Naive thymus-derived CD4-positive, alpha-beta T cell (primary cell): ENCODE measurements at regions not wholly inside any gene's neighbourhood (a gene's known extent, or its start where the extent isn't known, plus 50 kb on each side); places are given as distances from the start of the nearest gene placed in this dataset.

Experiments
- ATAC-seq: fragments of 150-1000 bp; cut with Tn5 transposase; 2 replicates; pipeline ENCODE4 v1.10.0; 2021; ENCODE audit warnings: mild to moderate bottlenecking, moderate library complexity
- CTCF ChIA-PET: fragments of 350-600 bp; sonication (Branson Sonifier 250); formaldehyde crosslinking; loops from one replicate; lab custom pipeline; 2021; ENCODE audit warnings: antibody characterized with exemption; lab: Charles Lee
- POLR2A ChIA-PET: fragments of 350-600 bp; sonication (Branson Sonifier 250); formaldehyde crosslinking; loops from one replicate; lab custom pipeline; 2021; ENCODE audit warnings: antibody characterized with exemption, inconsistent platforms; lab: Charles Lee
- DNase-seq, 9 donors: peaks; one replicate each; pipeline versions ENCODE4 v3.0.0 to v3.0.0-alpha.2; 2020 to 2022; ENCODE audit warnings: mixed read lengths in 1 of 9
- H3K27ac ChIP-seq: one replicate; pipeline ENCODE4 v1.7.0; 2013; ENCODE audit warnings: mild to moderate bottlenecking, low read depth, low read length, moderate library complexity
- H3K27me3 ChIP-seq, 2 donors: one replicate each; pipeline ENCODE4 v1.7.0; 2013; ENCODE audit warnings: low read length in 2 of 2, mild to moderate bottlenecking in 2 of 2, moderate library complexity in 2 of 2; ENCODE audit not compliant: control insufficient read depth in 2 of 2, insufficient read depth in 2 of 2
- H3K36me3 ChIP-seq, 3 experiments: 1 replicate in 2 of 3; 2 replicates in 1 of 3; pipeline ENCODE4 v1.7.0; 2013; ENCODE audit warnings: low read length in 3 of 3, mild to moderate bottlenecking in 3 of 3, moderate library complexity in 1 of 3; ENCODE audit not compliant: insufficient read depth in 3 of 3, control insufficient read depth in 2 of 3
- H3K4me1 ChIP-seq, 2 donors: one replicate each; pipeline ENCODE4 v1.7.0; 2013; ENCODE audit warnings: low read length in 2 of 2, mild to moderate bottlenecking in 2 of 2, moderate library complexity in 1 of 2; ENCODE audit not compliant: control insufficient read depth in 2 of 2, insufficient read depth in 2 of 2
- H3K4me3 ChIP-seq: 2 replicates; pipeline ENCODE4 v1.7.0; 2013; ENCODE audit warnings: mild to moderate bottlenecking, low read length
- H3K9me3 ChIP-seq, 3 experiments: 1 replicate in 2 of 3; 2 replicates in 1 of 3; pipeline ENCODE4 v1.7.0; 2013; ENCODE audit warnings: low read length in 3 of 3; ENCODE audit not compliant: control insufficient read depth in 2 of 3
- H3K27ac Mint-ChIP-seq, 9 donors: one replicate each; pipeline ENCODE4 v1.8.0; 2020 to 2022; ENCODE audit warnings: mixed read lengths in 9 of 9, mild to moderate bottlenecking in 8 of 9, moderate library complexity in 5 of 9, inconsistent platforms in 2 of 9
- H3K27me3 Mint-ChIP-seq, 5 donors: one replicate each; pipeline ENCODE4 v1.8.0; 2021 to 2022; ENCODE audit warnings: mixed read lengths in 5 of 5, mild to moderate bottlenecking in 1 of 5
- H3K36me3 Mint-ChIP-seq, 5 donors: one replicate each; pipeline ENCODE4 v1.8.0; 2020 to 2022; ENCODE audit warnings: mixed read lengths in 5 of 5, mild to moderate bottlenecking in 3 of 5, inconsistent platforms in 1 of 5
- H3K4me1 Mint-ChIP-seq, 7 donors: one replicate each; pipeline ENCODE4 v1.8.0; 2020 to 2022; ENCODE audit warnings: mixed read lengths in 7 of 7, mild to moderate bottlenecking in 3 of 7, inconsistent platforms in 1 of 7
- H3K4me3 Mint-ChIP-seq, 10 donors: one replicate each; pipeline ENCODE4 v1.8.0; 2020 to 2022; ENCODE audit warnings: mild to moderate bottlenecking in 10 of 10, mixed read lengths in 10 of 10, moderate library complexity in 6 of 10, inconsistent platforms in 2 of 10
- H3K9me3 Mint-ChIP-seq, 11 donors: one replicate each; pipeline ENCODE4 v1.8.0; 2020 to 2022; ENCODE audit warnings: mixed read lengths in 11 of 11, mild to moderate bottlenecking in 4 of 11, inconsistent platforms in 1 of 11, moderate library complexity in 1 of 11
- intact Hi-C, 2 donors: fragments of 100-400 bp; cut with micrococcal nuclease; formaldehyde crosslinking; loops; one replicate each; pipeline ENCODE4 v1.15.1; 2023

- Mint-ChIP-seq H3K4me3 (no peak overlapping the region), H3K27me3 (peaks cover 0 to 5% (median 0%) of the 10 kb centered on the region in 5 donors), H3K27ac (no peak overlapping the region), H3K36me3 (no peaks in the 10 kb centered on the region), H3K9me3 (peaks cover 0 to 4% (median 0%) of the 10 kb centered on the region in 11 donors), H3K4me1 (no peaks in the 10 kb centered on the region)
- DNase-seq (no peak), ATAC-seq (no peak)
- ChIA-PET CTCF (no interaction called here), POLR2A (no interaction called here)
- no peaks in the 10 kb centered on the region for H3K27me3 ChIP-seq
- no peak overlapping the region for H3K4me3 ChIP-seq
- no peaks in the 10 kb centered on the region for H3K36me3 ChIP-seq
- H3K9me3 ChIP-seq, result no peaks in the 10 kb centered on the region
- no peaks in the 10 kb centered on the region for H3K4me1 ChIP-seq
- H3K27ac ChIP-seq, result no peak overlapping the region
- intact Hi-C loops, result no loop called here
These were observed 466.1 kb downstream of the DTHD1 start for GRCh38 chr4:36747277-36748129.

GRCh38 chr4:36753048-36753447 lies 471.6 kb downstream of the DTHD1 start:
- H3K36me3 Mint-ChIP-seq, result no peaks in the 10 kb centered on the region
- Histone ChIP-seq H3K4me1 (no peaks in the 10 kb centered on the region), H3K36me3 (no peaks in the 10 kb centered on the region), H3K9me3 (no peaks in the 10 kb centered on the region), H3K4me3 (no peak overlapping the region), H3K27ac (no peak overlapping the region), H3K27me3 (no peaks in the 10 kb centered on the region)
- no peak for ATAC-seq
- no peak overlapping the region for H3K27ac Mint-ChIP-seq
- CTCF ChIA-PET, result interaction anchor here (0.7 kb wide), 1 partner anchor 1372 kb away, joined by 5 read pairs; no protein-coding TSS in a partner anchor
- no peaks in the 10 kb centered on the region for H3K27me3 Mint-ChIP-seq
- POLR2A ChIA-PET, result no interaction called here
- no peak overlapping the region for H3K4me3 Mint-ChIP-seq
- no peak for DNase-seq
- H3K4me1 Mint-ChIP-seq, result no peaks in the 10 kb centered on the region
- intact Hi-C loops, result no loop called here
- H3K9me3 Mint-ChIP-seq, result peaks cover 0 to 2% (median 0%) of the 10 kb centered on the region in 11 donors

DNA sequence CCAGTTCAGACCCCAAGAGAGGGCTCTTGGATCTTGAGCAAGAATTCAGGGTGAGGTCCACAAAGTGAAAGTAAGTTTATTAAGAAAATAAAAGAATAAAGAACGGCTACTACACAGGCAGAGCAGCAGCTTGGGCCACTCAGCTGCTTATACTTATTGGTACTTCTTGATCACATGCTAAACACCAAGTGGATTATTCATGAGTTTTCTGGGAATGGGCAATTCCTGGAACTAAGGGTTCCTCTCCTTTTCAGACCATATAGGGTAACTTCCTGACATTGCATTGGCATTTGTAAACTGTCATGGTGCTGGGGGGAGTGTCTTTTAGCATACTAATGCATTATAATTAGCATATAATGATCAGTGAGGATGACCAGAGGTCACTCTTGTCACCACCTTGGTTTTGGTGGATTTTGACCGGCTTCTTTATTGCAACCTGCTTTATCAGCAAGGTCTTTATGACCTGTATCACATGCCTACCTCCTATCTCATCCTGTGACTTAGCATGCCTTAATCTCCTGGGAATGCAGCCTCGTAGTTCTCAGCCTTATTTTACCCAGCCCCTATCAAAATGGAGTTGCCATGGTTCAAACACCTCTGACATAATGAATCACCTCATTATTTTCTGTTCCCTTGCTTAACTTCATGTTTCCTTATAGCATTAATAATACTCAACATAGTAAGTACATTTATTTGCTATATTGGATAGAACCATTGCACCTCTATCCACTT lies 476.3 kb downstream of the DTHD1 start:
- Mint-ChIP-seq H3K36me3 (peaks cover 0 to 3% (median 0%) of the 10 kb centered on the region in 5 donors), H3K27ac (no peak overlapping the region), H3K27me3 (peaks cover 0 to 9% (median 4%) of the 10 kb centered on the region in 5 donors), H3K4me1 (no peaks in the 10 kb centered on the region), H3K9me3 (peaks cover 0 to 3% (median 0%) of the 10 kb centered on the region in 11 donors), H3K4me3 (no peak overlapping the region)
- intact Hi-C loops, result no loop called here
- ATAC-seq (no peak), DNase-seq (no peak)
- H3K9me3 ChIP-seq, result no peaks in the 10 kb centered on the region
- no peak overlapping the region for H3K4me3 ChIP-seq
- ChIA-PET POLR2A (no interaction called here), CTCF (no interaction called here)
- no peaks in the 10 kb centered on the region for H3K36me3 ChIP-seq
- no peak overlapping the region for H3K27ac ChIP-seq
- H3K27me3 ChIP-seq, result no peaks in the 10 kb centered on the region
- H3K4me1 ChIP-seq, result no peaks in the 10 kb centered on the region

GRCh38 chr4:36758312-36759178 lies 477.1 kb downstream of the DTHD1 start:
- POLR2A ChIA-PET, result no interaction called here

GRCh38 chr4:36761607-36762006 lies 480.2 kb downstream of the DTHD1 start:
- peaks cover 0 to 9% (median 4%) of the 10 kb centered on the region in 5 donors for H3K27me3 Mint-ChIP-seq
- POLR2A ChIA-PET, result no interaction called here
- CTCF ChIA-PET, result no interaction called here
- H3K4me3 Mint-ChIP-seq, result no peak overlapping the region
- intact Hi-C loops, result no loop called here
- peaks cover 0 to 7% (median 0%) of the 10 kb centered on the region in 11 donors for H3K9me3 Mint-ChIP-seq
- Histone ChIP-seq H3K36me3 (no peaks in the 10 kb centered on the region), H3K4me3 (no peak overlapping the region), H3K27me3 (no peaks in the 10 kb centered on the region), H3K4me1 (no peaks in the 10 kb centered on the region), H3K9me3 (no peaks in the 10 kb centered on the region), H3K27ac (no peak overlapping the region)
- ATAC-seq, result no peak
- no peak overlapping the region for H3K27ac Mint-ChIP-seq
- H3K36me3 Mint-ChIP-seq, result peaks cover 0 to 3% (median 0%) of the 10 kb centered on the region in 5 donors
- no peaks in the 10 kb centered on the region for H3K4me1 Mint-ChIP-seq
- DNase-seq, result no peak

More at GRCh38 chr4:36758312-36759178, 477.1 kb downstream of the DTHD1 start:
- Mint-ChIP-seq H3K27ac (no peak overlapping the region), H3K4me3 (no peak overlapping the region), H3K36me3 (peaks cover 0 to 3% (median 0%) of the 10 kb centered on the region in 5 donors), H3K4me1 (no peaks in the 10 kb centered on the region), H3K9me3 (peaks cover 0 to 3% (median 0%) of the 10 kb centered on the region in 11 donors), H3K27me3 (peaks cover 0 to 9% (median 4%) of the 10 kb centered on the region in 5 donors)
- Histone ChIP-seq H3K27me3 (no peaks in the 10 kb centered on the region), H3K27ac (no peak overlapping the region), H3K36me3 (no peaks in the 10 kb centered on the region), H3K4me1 (no peaks in the 10 kb centered on the region), H3K4me3 (no peak overlapping the region), H3K9me3 (no peaks in the 10 kb centered on the region)
- intact Hi-C loops, result no loop called here
- CTCF ChIA-PET, result no interaction called here
- DNase-seq (no peak), ATAC-seq (no peak)

- Mint-ChIP-seq H3K4me3 (no peak overlapping the region), H3K4me1 (no peaks in the 10 kb centered on the region), H3K27ac (no peak overlapping the region), H3K9me3 (peaks cover 0 to 3% (median 0%) of the 10 kb centered on the region in 11 donors), H3K36me3 (peaks cover 0 to 3% (median 0%) of the 10 kb centered on the region in 5 donors), H3K27me3 (peaks cover 0 to 5% (median 5%) of the 10 kb centered on the region in 5 donors)
- H3K4me3 ChIP-seq, result no peak overlapping the region
- intact Hi-C loops, result no loop called here
- no peaks in the 10 kb centered on the region for H3K4me1 ChIP-seq
- POLR2A ChIA-PET, result no interaction called here
- no peak overlapping the region for H3K27ac ChIP-seq
- H3K27me3 ChIP-seq, result no peaks in the 10 kb centered on the region
- DNase-seq (no peak), ATAC-seq (no peak)
- CTCF ChIA-PET, result no interaction called here
- H3K36me3 ChIP-seq, result no peaks in the 10 kb centered on the region
- H3K9me3 ChIP-seq, result no peaks in the 10 kb centered on the region
These were observed 480.7 kb upstream of the NWD2 start for GRCh38 chr4:36763814-36764213.
